IPS-NIHi7 (cell line): ENCODE measurements at regions not wholly inside any gene's neighbourhood (a gene's known extent, or its start where the extent isn't known, plus 50 kb on each side); places are given as distances from the start of the nearest gene placed in this dataset.

Experiments
- DNase-seq: peaks from one replicate; pipeline ENCODE4 v3.0.0; 2012; ENCODE audit warnings: mixed read lengths; ENCODE audit errors: extremely low spot score

DNA sequence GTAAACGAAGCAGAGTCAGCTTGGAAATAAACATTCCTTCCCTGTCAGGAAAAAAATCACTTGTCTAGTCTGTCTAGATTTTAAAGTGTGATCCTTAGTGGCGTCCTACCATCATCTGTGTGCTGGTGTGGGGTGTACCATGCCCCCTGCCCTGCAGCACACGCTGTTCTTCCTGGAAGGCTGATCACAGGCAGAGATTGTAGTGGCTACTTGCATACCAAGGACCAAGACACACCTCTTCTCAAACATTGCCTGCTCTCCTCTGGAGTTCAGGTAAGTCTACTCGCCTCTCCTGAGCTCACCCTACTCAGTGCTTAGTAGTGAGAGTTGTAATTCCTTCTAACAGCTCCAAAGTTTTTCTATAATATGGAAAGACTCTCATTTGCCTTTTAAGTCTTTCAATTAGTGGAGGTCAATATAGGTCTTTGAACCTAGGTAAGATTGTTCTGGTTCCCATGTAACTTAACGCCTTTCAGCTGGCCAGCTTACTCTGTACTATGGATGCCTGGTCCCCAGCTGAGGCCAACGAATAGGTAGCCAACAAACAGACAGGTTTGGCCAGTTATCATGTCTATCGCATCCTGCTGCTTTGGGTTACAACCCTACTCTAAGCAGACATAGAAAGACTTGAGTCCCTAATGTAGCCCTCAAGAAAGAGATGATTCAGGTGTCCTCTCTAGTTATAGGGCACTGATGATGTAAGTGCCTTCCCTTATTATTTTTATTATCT is 55.4 kb downstream of the XCL1 start:
- DNase-seq: no peak

GRCh38 chr1:168634951-168635532 is 58.6 kb downstream of the XCL1 start:
- no peak for DNase-seq

GRCh38 chr1:168636200-168636599 is 59.8 kb downstream of the XCL1 start:
- no peak for DNase-seq

DNA sequence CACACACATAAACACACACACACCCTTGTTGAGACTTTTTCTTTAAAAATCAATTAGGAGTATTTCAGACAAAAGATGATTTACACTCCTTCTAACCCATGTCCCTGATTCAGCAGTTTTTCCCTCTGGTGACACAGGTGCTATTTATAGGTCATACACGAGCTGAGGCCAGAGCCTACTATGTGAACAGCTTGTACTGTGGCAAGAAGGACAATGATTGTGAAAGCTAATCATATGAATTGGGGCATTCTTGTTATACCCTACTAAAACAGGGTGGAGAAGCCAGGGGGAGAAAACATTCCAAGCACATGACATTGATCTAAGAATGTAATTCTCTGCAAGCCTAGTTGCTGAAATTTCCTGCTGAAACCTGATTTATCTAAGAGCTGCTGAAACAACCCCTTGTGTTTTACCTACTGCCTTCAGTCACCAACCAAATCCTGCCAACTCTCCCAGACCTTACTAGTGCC is 60.3 kb downstream of the XCL1 start:
- DNase-seq: no peak

DNA sequence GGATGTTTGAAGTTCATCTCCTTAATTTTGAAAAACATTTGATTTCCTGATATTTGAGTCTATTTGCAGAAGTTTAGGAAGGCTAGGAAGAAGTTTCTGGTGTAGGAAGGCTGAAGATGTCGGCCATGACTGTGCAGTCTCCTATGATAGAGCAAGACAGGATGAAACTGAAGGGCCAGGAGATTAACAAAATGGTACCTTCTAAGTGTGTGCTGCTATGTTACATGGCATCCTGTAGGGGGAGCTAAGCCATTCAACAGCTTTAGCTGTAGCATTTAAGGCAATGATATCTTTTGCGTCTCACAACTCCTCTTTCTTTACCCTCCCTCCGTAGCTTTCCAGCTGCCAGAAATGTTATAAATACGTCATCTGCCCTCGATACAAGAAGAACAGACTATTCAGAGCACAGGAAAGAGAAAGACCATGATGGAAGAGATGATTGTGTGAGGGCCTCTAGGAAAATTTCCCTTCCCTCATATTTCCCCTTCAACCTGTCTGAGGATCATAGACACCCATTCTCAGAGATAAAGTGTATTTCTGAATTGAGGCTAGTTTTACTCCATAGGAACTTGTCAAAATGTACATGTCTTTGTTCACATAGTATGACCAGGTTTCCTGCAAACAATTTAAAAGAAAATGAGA is 61.1 kb downstream of the XCL1 start:
- peak; percentile 67 for DNase-seq

DNA sequence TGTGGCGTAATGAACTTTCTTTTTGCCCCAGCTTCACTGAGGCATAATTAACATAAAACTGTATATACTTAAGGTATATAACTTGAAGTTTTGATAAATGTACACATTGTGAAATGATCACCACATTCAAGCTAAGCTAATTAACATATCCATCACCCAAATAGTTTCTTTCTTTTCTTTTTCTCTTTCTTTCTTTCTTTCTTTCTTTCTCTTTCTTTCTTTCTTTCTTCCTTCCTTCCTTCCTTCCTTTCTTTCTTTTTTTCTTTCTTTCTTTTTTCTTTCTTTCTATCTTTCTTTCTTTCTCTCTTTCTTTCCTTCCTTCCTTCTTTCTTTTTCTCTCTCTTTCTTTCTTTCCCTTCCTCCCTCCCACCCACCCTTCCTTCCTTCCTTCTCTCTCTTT is 62.5 kb downstream of the XCL1 start:
- no peak for DNase-seq

GRCh38 chr1:168640182-168640581 is 63.8 kb downstream of the XCL1 start:
- DNase-seq: no peak

DNA sequence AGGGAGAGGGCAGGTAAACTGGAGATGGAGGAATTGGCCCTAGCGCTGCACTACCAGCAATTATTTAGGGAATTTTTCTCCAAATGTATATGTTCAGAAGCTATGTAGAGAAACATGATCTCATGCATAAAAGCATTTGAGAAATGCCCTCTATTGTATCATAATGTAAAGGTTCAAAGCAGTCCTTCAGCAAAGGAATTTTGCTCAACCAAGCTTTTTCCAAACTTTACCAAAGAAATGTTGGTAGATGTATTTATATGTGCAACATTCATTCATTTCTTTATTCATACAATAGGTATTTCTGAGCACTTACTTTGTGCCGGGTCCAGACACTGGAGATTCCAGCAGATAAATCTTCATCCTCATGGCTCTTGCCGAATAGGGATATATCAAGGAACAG is 64.4 kb downstream of the XCL1 start:
- no peak for DNase-seq

- no peak for DNase-seq
Observed at GRCh38 chr1:168643152-168643551, 66.7 kb downstream of the XCL1 start.
